Middle frontal gyrus (tissue), 1 donor: ENCODE measurements at regions not wholly inside any gene's neighbourhood (a gene's known extent, or its start where the extent isn't known, plus 50 kb on each side); places are given as distances from the start of the nearest gene placed in this dataset.
"Not testable (repeated sequence)": the region's sequence is repeated elsewhere in the genome, so short reads cannot be mapped to it uniquely, and the experiment has no call there.

Source experiments
- DNase-seq: peaks from one replicate; pipeline ENCODE4 v3.0.0-alpha.2; 2015; ENCODE audit warnings: low spot score; ENCODE audit errors: extremely low spot score

GRCh38 chr16:26710450-26710849 is 356.3 kb upstream of the C16orf82 start:
- no peak for DNase-seq

DNA sequence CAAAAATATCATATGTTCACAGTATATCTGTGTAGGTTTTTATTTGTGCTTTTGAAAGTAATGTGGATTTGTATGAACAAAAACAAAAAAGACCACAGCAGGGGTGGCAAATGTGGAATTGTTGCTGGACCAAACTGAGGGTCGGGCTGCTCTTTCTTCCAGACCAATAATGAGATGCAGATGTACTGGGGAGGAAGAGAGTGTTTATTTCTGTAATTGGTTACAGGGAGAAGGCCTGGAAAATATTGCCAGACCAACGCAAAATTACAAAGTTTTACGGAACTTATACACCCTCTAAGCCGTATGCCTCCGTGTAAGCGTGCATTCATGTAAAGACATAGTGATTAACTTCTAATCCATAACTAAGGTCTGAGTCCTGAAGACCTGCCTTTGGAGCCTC is 353.9 kb upstream of the C16orf82 start:
- DNase-seq, result no peak

DNA sequence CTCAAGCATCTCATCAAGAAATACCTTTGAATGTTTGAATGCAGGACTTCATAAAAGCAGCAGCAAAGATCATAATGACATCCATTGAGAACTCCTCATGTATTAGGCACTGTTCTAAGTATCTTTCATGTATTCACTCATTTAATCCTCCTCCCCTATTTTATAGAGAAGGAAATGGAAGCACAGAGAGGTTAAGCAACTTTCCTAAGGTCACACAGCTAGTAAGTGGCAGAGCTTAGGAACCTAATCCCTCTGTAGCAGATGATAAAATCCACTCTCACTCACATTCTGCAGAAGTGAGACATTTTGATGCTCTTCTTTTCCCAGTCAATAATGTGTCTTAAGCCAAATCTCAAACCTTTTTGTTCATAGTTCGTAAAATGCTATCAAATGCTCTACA is 350.8 kb upstream of the C16orf82 start:
- DNase-seq, result no peak

- DNase-seq, result no peak
Observed at GRCh38 chr16:26717826-26718225, 348.9 kb upstream of the C16orf82 start.

DNA sequence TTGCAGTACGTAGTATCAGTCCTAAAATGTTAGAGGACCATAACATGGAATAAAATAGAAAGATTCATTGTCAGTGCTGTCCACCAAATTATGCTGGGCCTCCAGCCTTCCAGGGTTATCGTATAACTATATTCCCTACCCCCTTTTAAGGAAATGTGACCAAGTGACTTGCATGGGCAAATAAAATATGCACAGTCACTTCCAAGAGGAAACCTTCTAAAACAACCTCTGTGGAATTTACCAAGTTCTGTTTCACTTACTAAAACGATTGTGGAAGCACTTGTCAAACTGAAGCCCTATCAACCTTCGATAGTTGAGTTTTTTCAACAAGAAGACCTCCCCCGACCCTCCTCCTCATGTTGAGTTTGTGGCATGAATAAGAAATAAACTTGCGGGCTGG is 345.4 kb upstream of the C16orf82 start:
- DNase-seq, result no peak

- not testable (repeated sequence) for DNase-seq
Observed at GRCh38 chr16:26721957-26722356, 344.8 kb upstream of the C16orf82 start.

GRCh38 chr16:26724189-26724588 is 342.5 kb upstream of the C16orf82 start:
- DNase-seq, result no peak

GRCh38 chr16:26727848-26728247 is 338.9 kb upstream of the C16orf82 start:
- no peak for DNase-seq

DNA sequence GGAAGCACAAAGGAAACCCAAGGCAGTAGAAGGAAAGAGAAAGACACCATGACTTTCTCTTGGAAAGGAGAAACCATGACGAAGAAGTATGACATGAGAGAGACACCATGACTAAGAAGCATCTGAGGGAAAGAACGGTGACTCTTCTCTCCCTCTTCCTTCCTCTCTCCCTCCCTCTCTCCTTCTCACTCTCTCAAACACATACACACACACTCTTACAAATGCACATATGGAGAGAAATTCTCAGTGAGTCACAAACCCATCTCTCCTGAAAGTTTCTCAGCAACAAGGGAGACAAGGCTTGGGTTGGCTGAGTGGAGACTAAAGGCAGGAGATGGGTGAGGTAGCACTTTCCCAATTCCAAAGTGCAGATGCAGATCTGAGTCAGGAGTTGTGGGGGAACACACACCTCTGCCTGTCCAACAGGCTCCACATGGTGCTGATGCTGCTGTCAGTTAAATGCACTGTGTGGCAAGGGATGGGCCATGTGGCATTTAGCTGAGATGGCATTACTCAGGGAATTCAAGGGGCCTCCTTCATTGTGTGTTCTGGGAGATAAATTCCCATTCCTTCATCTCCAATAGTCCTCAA is 336.7 kb upstream of the C16orf82 start:
- DNase-seq, result no peak

DNA sequence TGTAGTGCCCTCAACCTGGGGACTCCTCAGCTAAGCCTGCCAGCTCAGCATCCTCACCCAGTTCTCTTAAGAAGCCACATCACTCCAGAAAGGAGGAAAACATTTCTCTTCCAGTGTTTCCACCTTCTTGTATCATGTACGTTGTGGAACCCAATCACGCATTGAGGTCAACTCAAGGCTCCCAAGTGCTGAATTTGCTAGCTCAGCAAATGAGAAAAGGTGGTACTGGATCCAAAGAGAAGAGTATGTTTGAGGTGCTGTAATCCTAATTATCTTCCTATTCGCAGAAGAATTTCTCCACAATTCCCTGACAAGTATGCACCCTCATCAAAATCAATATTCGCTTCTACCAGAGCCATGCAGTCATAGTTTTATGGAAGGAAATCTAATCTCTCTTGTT is 335.0 kb upstream of the C16orf82 start:
- no peak for DNase-seq

DNA sequence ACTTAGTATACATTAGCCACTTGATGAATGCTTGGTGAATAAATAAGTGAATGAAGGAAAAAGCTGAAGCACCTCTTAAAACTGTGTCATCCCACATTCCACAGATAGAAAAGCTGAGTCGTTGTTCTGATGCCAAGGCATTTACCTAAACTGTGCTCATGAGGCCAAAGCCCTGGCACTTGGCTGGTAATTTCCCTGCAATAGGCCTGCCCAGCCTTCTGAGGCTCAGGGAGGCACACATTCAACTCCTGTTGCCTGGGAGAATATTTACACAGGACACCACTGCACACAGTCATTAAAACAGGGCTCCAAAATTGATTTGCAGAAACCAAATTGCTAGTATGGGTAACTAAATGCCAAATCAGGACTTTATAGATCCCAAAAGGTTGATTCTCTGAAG is 333.0 kb upstream of the C16orf82 start:
- no peak for DNase-seq

- no peak for DNase-seq
Observed at GRCh38 chr16:26735521-26735920, 331.2 kb upstream of the C16orf82 start.

DNA sequence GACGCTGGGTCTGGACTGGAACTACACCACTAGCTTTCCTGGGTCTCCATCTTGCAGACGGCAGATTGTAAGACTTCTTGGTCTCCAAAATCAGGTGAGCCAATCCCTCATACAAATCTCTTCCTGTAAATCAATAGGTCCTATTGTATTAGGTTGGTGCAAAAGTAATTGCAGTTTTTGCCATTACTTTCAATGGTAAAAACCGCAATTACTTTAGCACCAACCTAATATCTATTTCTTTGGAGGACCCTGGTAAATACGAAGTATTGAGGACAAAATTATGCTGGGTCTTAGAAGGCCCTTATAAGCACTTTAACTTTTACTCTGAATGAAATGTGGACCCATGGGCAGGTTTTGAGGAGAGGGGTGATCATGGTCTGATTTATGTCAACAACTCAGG is 330.6 kb upstream of the C16orf82 start:
- no peak for DNase-seq

DNA sequence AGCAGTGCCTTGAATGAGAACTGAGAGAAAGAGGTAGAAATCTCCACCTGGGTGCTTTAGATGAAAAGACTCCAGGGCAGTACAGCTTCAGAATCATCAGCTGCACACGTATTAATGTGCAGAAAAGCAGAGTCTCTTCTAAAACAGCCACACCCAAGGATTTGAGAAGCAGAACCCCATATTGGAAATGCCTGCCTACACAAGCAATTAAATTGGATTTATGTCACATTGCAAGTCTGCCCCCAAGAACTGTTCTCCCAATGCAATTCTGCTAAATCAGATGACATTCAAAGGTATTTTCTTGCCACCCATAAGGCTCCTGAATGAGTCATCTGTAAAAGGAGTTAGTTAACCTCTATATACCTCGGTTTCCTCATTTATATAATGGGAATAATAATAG is 326.0 kb upstream of the C16orf82 start:
- DNase-seq, result no peak

GRCh38 chr16:26742040-26742439 is 324.7 kb upstream of the C16orf82 start:
- no peak for DNase-seq

DNA sequence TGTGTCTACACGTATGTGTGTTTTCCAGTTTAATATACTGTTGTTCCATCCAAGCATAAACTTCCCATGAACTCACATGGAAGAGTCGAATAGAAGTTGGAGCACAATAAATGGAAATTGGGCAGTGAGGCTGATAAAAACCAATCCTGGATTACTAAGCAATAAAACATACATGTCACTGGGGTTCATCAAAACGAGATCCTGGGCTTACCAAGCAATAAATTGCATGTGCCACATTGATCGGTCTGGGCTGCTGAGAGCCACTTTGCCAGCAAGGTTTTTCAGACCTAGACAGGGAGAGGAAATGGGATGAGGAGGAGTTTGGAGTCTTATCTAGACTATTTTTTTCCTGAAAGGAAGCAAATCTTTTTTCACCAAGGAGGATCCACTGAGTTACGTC is 322.3 kb upstream of the C16orf82 start:
- DNase-seq, result no peak

- DNase-seq, result no peak
Observed at GRCh38 chr16:26747760-26748159, 319.0 kb upstream of the C16orf82 start.

DNA sequence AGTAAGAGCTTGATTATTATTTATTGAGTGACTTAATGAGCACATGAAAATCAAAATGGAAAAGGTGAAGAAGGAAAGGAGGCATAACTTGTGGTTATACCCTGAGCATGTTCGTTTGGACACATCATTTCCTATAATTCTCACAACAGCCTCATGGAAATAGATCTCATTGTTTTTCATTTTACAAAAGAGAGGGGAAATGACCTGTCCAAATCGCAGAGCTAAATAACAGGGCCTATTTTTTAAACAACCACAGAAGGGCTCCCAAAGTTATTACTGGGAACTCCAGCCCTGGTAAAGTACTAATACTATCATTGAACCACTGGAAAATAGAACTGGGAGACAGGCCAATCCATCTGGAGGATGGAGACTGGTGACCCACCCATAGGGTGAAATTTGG is 317.7 kb upstream of the C16orf82 start:
- no peak for DNase-seq

DNA sequence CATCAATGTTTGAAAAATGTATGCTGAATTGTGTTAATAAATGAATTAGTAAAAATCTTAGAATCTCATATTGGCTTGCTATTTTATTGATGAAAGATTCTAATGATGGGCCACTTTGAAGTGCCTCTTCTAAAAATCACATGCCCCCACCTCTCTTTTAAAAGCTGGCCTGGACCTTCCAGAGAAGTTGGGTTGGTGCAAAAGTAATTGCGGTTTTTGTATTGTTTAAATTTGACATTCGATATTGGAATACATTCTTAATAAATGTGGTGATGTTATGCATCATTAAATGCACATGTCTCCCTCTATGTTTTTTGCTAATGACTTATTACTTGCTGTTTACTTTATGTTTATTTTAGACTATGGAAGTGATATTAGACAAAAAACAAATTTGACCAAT is 314.6 kb upstream of the C16orf82 start:
- DNase-seq, result no peak

DNA sequence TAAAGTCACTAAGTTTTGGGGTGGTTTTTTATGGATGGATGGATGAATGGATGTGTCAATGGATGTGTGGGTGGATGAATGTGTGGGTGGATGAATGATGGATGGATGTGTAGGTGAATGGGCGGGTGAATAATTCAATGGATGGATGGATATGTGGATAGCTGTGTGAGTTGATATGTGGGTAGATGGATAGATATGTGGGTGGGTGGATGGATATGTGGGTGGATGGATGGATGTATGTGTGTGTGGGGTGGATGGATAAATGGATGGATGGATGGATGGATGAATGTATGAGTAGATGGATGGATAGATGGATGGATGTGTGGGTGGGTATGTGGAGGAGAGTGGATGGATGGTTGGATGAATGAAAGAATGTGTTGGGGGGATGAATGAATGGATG is 310.1 kb upstream of the C16orf82 start:
- no peak for DNase-seq

DNA sequence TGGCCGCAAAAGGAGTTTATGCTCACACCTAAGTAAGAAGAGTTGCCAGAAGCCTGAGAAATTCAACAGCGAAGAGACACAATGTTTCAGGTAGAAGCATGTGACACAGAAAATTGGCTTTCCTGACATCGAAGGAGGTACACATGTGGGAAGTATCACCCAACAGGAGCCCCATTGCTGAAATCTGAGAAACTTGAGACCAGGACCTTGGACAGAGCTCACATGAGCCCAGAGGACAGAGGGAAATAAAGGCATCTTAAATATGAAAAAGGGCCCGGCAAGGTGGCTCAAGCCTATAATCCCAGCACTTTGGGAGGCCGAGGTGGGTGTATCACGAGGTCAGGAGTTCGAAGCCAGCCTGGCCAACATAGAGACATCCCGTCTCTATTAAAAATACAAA is 304.1 kb upstream of the C16orf82 start:
- DNase-seq, result no peak

GRCh38 chr16:26765087-26765486 is 301.6 kb upstream of the C16orf82 start:
- DNase-seq, result no peak

- DNase-seq, result no peak
Observed at GRCh38 chr16:26768385-26769010, 298.2 kb upstream of the C16orf82 start.

DNA sequence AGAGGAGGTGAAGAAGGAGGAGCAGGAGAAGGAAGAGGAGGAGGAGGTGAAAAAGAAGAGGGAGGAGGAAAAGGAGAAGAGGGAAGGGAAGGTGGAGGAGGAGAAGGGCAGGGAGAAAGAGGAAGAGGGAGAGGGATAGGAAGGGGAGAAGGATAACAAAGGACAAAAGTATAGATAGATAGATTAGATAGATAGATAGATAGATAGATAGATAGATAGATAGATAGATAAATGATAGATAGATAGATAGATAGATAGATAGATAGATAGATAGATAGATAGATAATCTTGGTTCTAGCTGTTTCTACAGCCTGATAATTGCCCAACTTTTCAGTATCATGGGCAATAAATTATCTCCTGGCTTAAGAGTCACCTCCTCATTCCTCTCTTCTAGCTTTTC is 296.2 kb upstream of the C16orf82 start:
- no peak for DNase-seq
